ENCODE measurements at regions not wholly inside any gene's neighbourhood (a gene's known extent, or its start where the extent isn't known, plus 50 kb on each side); places are given as distances from the start of the nearest gene placed in this dataset.

GRCh38 chr2:16899958-16900357 lies 234.3 kb upstream of the CYRIA start:
- no peak for DNase-seq (ENCODE audit: low read depth)

DNA sequence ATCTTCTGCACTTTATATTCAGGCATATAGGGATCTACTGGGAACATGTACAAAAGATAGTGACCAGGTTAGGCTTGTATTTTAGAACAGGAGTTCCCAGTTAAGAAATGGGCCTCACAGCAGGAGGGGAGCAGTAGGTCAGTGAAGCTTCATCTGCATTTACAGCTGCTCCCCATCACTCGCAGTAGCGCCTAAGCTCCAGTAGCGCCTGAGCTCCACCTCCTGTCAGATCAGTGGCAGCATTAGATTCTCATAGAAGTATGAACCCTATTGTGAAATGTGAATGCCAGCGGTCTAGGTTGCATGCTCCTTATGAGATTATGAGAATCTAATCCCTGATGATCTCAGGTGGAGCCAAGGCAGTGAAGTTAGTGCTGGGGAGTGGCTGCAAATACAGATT lies 224.4 kb upstream of the CYRIA start:
- DNase-seq (ENCODE audit: low read depth), result no peak

DNA sequence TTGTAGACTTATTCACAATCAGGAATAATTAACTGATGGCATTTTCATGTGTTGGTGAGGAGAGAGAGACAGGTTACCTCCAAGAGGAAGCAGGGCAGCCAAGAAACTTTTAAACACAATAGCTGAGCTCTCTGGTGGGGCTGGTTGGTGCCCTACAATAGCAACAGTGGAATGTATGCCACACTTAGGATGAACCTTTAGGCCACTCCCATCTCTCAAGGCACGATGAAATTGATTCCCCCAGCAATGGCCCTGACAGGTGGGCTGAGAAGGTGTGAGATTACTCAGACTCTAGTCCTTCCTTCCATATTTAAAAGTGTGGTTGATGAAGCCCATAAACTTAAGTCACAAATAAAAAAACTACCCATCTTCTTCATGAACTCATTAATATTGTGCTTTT lies 219.4 kb upstream of the CYRIA start:
- no peak for DNase-seq (ENCODE audit: low read depth)

- DNase-seq (ENCODE audit: low read depth), result no peak
These were observed 217.1 kb upstream of the CYRIA start for GRCh38 chr2:16882706-16883105.

- no peak for DNase-seq (ENCODE audit: low read depth)
These were observed 215.5 kb upstream of the CYRIA start for GRCh38 chr2:16881122-16881521.

DNA sequence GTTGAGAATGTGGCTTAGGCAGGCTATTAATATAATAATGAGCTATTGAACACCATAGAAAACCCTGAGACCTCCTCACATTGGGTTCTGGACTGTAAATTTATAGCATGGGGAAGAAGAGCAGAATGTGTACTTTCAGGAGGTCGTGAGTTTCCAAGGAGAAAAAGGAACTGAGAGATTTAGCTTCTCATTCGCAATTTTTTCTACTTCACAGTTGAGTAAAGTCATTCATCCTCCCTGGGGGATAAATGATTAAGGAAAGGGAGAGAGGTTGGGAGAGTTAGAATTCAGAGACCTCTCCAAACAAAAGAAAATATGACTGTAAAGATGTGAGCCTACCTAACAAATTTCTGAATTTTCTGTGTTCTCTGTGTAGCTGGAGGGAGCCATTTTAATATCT lies 205.8 kb upstream of the CYRIA start:
- DNase-seq (ENCODE audit: low read depth), result no peak

DNA sequence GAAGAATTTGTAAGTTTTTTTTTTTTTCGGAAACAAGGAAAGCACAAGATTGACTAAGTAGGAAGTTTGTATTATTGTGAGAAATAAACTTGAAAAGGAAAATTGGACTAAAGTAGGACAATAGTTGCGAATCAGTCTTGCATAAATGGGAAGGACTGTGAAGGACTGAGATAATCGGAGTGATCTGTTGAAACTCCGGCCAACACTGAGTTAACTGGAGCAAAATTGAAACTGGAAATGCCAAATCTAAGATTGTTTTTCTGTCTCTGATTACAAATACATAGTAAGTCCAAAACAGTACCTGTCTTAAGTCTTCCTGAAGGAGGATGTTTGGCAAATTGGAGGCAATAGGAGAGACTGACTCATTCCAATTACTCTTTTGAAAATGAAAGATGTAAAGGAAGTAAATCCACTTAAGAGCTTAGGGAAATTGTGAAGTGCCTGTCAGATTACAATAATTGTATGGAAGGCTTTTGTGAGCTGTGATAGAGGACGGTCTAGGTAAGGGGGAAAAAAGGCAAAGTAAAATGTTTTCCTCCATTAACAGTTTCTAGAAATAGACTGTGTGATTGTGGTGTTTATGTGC lies 204.9 kb upstream of the CYRIA start:
- no peak for DNase-seq (ENCODE audit: low read depth)

DNA sequence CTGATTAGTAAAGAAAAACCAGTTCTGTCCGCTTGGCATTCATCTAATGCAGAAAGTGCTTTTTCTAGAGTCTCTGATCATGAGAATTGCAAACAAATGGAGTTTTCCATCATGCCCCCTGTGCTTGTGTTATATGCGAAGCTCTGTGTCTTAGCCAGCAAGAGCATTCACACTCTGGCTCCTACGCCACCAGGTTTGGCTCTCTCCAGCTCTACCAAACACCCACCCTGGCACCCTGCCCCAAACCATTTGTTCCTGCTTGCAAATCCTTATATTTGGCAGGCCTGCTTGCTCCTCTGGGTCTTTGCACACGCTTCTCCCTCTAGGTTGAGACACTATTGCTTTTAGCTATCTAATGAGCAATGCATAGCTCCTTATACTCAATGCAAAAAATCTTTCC lies 204.1 kb upstream of the CYRIA start:
- no peak for DNase-seq (ENCODE audit: low read depth)

DNA sequence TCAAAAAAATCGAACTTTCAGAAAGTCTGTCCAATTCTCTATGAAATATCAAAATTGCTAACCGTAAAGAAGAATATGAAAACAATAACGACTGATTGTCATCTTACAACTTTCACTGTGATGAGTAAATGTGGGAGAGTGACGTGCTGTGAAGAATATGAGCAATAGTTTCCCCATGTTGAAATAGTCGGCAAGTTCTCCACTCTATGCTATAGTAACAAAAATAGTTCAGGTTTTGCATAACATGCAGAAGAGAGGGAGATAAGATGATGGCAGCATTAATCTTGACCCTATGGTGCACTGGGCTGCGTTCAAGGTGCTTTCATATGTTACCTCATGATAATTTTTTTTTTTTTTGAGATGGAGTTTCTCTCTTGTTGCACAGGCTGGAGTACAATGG lies 196.8 kb upstream of the CYRIA start:
- no peak for DNase-seq (ENCODE audit: low read depth)

DNA sequence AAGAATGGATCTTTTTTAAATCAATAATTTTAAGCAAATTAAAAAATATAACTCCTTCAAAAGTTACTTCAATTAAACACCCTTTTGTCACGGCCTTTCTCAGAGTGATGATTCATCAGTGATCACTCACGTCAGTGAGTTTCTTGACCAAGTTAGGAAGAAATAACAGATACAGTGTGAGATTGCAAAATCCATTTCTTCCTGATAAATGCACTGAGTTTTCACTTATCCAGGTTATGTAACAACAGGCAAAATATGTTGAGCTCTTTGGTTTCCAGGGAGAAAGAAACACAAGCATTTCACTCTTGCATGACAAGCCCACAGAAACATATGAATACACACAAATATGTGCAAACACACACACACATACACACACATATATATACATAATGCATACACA lies 195.9 kb upstream of the CYRIA start:
- no peak for DNase-seq (ENCODE audit: low read depth)

- no peak for DNase-seq (ENCODE audit: low read depth)
These were observed 195.5 kb upstream of the CYRIA start for GRCh38 chr2:16861111-16861510.

DNA sequence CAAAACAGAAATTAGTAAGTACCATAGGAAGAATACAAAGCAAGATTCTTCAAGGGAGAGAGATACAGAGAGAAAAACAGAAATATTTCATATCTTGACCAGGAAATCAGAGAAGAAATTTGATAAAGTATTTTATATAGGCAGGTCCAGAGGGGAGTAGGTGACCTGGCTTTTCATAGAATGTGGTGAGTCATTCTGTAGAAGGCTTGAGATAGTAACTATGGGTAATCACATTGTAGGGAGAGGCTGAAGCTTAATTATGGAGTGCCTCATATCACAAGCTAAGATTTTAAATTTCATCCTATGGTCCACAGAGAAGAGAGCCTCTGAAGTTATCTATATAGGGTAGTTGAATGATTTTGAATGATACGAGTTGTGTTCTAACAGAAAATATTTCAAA lies 195.0 kb upstream of the CYRIA start:
- DNase-seq (ENCODE audit: low read depth), result no peak

- no peak for DNase-seq (ENCODE audit: low read depth)
These were observed 189.5 kb upstream of the CYRIA start for GRCh38 chr2:16855183-16855582.

GRCh38 chr2:16853088-16853487 lies 187.5 kb upstream of the CYRIA start:
- DNase-seq (ENCODE audit: low read depth), result no peak

DNA sequence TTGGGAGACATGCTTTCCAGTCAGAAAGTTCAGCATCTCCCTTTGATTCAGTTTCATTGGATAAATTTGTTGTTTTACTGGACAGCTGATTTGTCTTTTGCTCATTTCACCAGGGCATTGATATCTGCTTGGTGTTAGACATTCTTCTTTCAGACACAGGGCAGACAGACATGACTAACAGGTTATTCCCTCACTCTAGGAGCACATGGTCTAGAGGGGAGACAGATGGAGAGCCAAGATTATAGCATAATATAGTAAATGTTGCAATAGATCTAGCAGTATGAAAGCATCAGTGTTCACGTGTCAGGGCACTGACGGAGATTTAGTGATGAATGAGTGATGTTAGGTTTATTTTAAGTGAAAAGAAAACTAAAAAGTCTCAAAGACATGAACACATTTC lies 187.0 kb upstream of the CYRIA start:
- DNase-seq (ENCODE audit: low read depth), result no peak

DNA sequence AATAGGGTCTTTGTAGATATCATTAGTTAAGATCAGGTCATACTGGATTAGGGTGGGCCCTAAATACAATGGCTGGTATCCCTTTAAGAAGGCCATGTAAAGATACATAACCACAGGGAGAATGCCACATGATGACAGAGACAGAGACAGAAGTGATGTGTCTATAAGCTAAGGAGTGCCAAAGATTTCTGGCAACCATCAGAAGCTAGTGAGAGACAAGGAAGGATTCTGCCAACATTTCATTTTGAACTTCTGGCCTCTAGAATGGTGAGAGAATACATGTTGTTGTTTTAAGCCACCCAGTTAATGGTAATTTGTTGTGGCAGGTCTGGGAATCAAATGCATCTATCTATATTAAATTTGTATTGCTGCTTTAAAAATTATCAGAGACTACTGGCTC lies 185.5 kb upstream of the CYRIA start:
- DNase-seq (ENCODE audit: low read depth), result no peak

- no peak for DNase-seq (ENCODE audit: low read depth)
These were observed 175.0 kb upstream of the CYRIA start for GRCh38 chr2:16840496-16841172.

DNA sequence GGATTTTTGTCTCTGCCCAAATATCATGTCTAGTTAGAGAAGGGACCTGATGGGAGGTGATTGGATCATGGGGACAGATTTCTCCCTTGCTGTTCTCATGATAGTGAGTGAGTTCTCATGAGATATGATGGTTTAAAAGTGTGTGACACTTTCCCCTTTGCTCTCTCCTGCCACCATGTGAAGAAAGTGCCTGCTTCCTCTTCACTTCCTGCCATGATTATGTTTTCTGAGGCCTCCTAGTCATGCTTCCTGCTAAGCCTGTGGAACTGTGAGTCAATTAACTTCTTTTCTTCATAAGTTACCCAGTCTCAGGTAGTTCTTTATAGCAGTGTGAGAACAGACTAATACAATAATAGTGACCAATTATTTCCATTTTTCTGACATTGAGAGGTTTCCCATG lies 167.3 kb upstream of the CYRIA start:
- DNase-seq (ENCODE audit: low read depth), result no peak

- DNase-seq (ENCODE audit: low read depth), result no peak
These were observed 163.2 kb upstream of the CYRIA start for GRCh38 chr2:16828828-16829160.

DNA sequence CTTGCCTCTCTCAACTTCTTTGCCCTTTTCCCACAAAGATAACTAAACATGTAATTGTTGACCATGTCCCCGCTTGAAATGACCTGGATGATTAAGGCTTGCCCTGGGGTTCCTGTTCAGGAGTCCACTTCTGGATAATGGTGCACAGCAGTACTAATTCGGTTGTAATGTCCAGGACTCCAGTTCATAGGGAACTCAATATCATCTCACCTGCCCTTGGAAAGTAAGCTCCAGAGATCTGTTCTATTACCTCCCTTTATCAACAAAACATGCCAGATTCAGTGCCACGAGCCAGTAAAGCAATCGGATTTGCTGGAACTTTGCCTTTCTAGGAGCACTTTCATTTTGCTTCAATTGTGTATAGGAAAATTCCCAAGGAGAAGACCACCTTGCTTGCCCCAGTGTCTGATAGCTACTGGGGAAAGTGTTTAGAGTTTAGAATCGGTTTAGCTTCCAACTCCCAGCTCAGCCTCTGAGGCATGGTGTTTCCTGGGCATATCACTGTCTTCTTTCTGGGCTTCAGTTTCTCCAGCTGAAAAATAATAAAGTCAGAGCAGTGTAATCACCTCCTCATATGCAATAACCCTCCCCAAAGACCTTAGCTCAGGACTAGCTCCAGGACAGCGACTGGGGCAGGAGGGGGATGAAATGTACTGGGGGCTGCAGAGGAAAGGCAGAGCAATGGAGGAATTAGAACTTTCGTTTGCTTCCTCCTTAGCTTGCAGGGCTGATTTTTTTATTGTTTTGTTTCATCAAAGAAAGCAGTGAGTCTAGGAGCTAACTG lies 162.6 kb upstream of the CYRIA start:
- no peak for DNase-seq (ENCODE audit: low read depth)

GRCh38 chr2:16824472-16824871 lies 158.8 kb upstream of the CYRIA start:
- DNase-seq (ENCODE audit: low read depth), result no peak

- no peak for DNase-seq (ENCODE audit: low read depth)
These were observed 156.1 kb upstream of the CYRIA start for GRCh38 chr2:16821692-16822091.

- no peak for DNase-seq (ENCODE audit: low read depth)
These were observed 152.5 kb upstream of the CYRIA start for GRCh38 chr2:16818203-16818556.
